ENCODE measurements at regions not wholly inside any gene's neighbourhood (a gene's known extent, or its start where the extent isn't known, plus 50 kb on each side); places are given as distances from the start of the nearest gene placed in this dataset.

DNA sequence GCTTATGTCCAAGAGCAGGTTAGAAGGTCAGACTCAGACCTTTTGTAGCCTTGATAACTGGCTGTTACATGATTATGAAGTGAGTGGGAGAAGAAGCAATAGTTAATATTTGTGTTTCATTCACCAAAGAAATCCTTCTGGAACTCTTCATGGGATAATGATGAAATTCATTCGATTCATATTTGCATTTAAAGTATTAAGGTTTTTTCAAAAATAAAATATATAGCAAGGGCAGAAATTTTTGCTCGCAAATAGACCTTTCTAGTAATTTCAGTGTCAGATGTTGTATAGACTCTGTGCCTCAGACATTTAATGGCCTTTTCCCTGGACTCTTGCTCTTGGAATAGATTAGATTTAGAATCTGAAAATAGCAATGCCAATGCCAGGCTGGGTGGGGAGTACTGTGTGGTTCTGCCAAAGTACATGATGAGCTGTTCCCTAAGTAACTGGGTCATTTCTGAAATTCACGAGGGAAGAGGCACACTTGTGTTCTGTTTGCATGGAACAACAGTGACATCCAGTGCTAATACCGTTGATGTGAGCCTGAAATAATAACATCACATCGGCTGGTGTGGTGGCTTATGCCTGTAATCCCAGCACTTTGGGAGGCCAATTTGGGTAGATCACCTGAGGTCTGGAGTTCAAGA lies 119.2 kb downstream of the MBL2 start:
- no peak for DNase-seq

GRCh38 chr10:52654201-52654600 lies 118.4 kb downstream of the MBL2 start:
- no peak for DNase-seq

DNA sequence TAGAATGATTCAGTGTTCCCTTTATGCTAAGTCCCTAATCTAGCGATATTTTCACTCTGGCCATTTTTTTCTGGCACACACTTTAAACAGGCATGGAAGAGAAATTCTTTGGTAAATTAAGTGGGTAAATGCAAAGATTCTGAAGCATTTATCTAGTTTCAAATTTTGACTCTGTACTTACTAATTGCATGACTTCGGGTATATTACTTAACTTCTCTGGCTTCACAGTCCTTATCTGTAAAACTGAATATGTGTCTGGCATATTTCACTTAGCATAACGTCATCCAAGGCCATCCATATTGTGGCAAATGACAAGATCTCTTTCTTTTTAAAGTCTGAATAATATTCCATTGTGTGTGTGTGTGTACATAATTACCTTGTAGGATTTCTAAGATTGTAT lies 114.5 kb downstream of the MBL2 start:
- no peak for DNase-seq

- no peak for DNase-seq
Measured at GRCh38 chr10:52659085-52659484, 113.5 kb downstream of the MBL2 start.

DNA sequence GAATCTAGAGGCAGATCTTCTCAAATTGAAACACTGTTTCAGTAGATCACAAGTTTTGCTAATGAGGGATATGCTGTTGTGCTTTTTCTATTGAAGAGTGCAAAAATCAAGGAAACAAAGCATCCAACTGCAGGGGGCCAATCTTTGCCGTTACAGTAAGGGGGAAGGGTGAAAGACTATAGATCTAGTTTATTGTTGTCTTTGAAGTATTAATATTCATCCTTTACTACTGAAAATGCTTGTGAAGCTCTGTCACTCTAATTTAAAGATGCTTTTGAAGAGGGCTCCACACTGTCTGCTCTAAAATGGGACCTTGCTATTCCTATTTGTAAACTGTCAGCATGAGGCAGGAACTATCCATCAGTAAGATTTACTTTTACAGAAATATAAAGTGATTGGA lies 110.3 kb downstream of the MBL2 start:
- no peak for DNase-seq

DNA sequence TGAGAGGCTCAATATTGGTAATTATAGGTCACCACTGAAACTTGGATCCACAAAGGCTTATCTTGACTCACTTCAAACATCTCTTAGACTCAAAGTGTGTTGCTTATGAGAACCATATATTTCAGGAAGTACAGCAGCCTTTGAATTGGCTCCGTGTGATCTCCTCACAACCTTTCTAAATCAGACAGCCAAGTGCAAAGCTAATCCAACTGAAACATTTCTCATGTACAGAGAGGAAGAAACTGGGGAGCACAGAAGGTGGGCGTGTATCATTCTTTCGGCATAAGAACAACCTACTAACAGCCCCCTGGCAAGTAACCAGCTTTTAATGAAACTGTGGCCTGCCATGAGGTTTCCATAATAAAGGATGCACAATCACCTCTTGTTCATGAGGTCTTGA lies 109.4 kb downstream of the MBL2 start:
- DNase-seq = no peak

DNA sequence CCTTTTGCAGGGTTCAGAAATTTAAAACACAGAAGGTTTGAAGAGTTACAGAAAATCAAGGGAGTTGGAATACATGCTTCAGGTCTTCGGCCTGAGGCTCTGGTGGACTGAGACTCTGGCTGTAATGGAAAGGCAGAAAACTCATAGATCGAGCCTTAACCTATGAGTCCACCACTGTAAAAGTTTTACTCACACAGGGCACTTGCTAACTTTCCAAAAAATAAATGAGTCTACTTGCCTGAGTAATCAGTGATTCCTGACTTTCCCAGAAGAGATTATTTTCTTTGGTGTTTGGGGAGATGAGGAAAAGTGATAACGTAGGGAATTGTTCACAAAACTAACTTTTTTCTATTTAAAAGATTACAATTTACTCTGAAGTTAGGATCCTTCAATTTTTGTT lies 108.0 kb downstream of the MBL2 start:
- no peak for DNase-seq

DNA sequence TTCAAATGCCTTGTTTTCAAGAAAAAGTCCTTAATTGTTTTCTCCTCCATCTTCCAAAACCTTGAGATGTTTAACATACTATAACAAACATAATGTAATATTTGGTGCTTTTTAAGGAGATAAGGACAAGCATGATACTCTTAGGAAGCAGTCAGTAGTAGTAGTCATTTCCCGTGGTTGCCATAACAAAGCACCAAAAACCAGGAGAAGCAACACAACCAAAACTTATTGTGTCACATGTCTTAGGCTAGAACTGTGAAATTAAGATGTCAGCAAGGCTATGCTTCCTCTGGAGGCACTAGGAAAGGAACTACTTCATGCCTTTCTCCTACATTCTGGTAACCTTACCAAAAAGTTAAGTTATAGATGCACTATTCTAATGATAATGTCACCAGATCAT lies 106.8 kb downstream of the MBL2 start:
- no peak for DNase-seq

GRCh38 chr10:52666931-52667330 lies 105.7 kb downstream of the MBL2 start:
- no peak for DNase-seq

DNA sequence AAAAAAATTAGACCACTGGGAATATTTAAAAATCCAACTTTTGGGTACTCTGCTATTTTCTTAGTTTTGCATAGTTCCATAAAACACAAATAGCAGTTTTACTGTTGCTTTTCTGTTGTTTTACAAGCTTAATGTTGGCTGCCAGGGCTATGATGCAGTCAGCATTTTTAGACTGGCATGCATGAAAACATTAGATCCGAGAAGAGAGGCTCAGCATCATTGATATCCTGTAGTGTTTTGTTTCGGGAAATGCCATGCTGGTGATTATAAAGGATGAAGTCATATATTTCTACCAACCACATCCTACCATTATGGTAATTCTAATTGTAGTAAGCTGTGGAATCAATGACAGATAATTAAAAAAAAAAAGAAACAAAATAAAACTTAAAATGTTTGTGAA lies 104.6 kb downstream of the MBL2 start:
- DNase-seq = no peak

- no peak for DNase-seq
Measured at GRCh38 chr10:52672880-52673279, 99.7 kb downstream of the MBL2 start.

DNA sequence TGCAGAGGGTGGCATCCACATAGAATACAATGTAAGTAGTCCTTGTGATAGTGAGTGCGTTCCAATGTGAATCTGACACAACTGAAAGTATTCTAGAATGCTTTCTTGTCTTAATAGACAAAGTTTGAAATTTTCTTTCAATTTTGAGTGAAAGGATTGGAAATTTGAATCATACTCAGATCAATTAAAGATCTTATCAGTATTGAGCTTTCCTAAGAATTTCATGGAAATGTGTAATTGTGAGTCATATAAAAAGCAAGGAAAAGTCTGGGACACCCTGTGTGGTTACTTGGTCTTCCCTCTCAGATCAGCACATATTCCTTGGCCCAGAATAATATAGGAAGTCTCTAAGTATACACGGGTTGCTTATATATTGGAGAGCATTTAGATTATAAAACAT lies 99.1 kb downstream of the MBL2 start:
- no peak for DNase-seq

GRCh38 chr10:52674474-52674873 lies 98.1 kb downstream of the MBL2 start:
- no peak for DNase-seq

- DNase-seq = no peak
Measured at GRCh38 chr10:52677086-52677485, 95.5 kb downstream of the MBL2 start.

DNA sequence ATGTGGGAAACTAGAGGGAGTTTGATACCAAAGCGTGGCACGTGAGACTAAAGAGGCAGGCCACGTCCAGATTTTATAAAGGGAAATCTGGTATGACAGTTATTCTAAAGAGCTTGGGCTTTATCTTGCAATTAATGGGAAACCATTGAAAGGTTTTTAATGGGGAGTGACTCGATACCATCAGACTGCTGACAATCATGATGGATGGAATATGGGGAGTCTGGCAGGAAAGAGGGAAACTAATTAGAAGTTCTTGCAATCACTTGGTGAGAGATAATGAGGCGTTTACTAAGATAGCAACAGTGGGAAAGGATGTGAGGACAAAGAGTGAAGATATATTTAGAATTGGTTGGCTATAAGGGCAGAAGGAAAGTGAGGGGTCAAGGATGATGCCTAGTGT lies 94.0 kb downstream of the MBL2 start:
- DNase-seq = no peak

- no peak for DNase-seq
Measured at GRCh38 chr10:52679117-52679516, 93.5 kb downstream of the MBL2 start.

DNA sequence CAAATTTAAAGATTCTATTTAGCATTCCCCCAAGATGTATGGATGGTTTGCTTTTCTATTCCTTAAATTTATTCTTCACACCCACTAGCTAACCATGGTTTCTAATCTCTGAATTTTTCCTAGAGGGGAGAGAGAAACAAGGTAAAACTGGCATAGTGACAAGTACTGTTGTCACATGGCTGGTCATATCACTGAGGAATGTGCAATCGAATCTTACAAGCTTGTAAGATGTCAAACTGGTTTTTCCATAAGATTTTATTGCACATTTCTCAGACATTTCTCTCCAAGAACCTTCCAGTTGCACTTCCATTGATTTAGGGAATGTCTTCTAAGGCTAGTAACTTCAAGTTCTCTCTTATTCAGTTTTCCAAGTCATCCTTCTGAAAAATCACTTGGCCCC lies 89.8 kb downstream of the MBL2 start:
- DNase-seq = no peak

DNA sequence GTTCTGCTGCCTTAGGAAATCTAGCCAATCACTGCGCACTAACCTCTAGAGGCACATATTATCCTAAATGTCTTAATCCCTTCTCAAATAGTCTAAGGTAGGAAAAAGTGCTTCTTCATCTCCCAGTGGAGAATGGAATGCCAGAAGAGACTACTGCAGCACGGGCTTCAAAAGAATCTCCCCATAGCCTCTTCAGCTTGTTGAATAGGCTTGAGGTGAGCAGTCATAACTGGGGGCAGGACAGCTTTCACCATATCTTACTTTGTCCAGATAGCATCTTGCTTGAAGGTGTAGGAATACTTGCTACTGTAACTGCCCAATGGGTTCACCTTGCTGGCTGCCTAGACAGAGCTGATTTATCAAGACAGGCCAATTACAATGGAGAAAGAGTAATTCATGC lies 88.8 kb downstream of the MBL2 start:
- no peak for DNase-seq

DNA sequence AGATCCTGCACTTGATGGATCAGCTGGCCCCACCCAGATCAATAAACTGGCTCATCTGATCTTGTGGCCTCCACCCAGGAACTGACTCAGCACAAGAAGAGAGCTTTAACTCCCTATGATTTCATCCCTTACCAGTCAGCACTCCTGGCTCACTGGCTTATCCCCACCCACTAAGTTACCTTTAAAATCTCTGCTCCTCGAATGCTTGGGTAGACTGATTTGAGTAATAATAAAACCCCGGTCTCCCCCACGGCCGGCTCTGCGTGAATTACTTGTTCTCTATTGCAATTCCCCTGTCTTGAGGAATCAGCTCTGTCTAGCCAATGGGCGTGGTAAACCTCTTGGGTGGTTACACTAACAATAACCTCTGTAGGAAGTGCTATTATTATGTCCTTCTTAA lies 83.7 kb downstream of the MBL2 start:
- no peak for DNase-seq

DNA sequence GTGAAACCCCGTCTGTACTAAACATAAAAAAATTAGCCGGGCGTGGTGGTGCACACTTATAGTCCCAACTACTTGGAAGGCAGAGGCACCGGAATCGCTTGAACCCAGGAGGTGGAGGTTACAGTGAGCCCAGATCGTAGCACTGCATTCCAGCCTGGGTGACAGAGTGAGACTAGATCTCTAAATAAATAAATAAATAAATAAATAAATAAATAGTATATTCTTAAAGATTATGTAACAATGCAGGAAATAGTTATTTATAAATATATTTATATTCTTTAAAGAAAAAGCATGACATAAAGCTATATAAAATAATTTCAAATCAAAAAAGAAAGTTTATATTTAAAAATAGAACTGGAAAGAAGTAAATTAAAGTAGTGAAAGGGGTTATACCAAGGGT lies 76.4 kb downstream of the MBL2 start:
- no peak for DNase-seq

DNA sequence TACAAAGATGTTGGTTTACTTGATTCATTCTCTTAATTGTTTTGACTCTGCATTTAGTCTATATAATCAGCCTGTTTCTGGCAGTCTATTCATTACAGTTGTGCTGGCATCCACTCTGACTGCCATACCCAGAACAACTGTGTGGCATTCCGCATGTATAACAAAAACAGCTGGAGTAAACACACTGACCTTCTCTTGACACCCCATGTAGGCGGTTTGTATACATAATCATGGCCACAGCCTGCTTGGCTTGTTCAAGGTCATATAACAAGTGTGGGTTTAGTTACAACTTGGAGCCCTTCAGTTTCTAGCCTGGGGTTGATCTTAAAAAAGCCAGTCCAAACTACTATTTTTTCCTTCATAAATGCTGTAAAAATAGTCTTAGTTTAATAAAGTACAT lies 70.9 kb downstream of the MBL2 start:
- DNase-seq = no peak

DNA sequence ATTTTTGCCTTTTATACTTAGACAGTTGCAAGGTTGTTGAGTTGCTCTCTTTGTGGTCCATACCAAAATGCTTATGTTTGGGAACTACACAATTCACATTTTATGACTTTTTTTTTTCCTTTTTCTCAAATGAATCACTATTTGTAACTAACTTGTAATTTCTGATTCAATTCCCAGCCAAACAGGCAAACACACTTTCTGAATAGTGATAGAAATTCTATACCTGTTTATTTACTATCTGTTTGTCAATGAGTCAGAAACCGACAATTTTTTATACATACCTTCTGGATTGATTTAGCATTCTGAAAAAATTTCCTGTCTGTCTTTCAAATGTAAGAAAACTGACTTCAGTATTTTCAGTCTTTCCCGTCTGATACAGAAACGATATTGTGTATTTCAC lies 69.1 kb downstream of the MBL2 start:
- no peak for DNase-seq

DNA sequence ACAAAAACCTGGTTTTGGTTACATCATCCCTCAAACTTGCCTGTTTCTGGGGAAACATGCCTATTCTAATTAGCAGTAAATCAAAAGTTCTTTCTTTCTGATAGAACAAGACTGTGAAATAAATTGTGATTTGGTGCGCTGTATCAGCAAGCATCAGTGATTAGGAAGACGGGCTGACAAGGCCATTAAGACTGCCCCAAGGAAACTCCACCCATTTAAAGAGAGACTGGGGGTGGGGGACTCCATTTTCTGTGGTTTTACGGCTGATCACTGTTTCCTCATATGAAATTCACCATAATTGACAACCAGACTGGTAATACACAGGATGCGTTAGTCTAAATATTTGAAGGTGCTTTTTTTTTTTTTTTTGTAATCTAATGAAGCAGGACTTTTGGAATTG lies 68.7 kb downstream of the MBL2 start:
- no peak for DNase-seq

DNA sequence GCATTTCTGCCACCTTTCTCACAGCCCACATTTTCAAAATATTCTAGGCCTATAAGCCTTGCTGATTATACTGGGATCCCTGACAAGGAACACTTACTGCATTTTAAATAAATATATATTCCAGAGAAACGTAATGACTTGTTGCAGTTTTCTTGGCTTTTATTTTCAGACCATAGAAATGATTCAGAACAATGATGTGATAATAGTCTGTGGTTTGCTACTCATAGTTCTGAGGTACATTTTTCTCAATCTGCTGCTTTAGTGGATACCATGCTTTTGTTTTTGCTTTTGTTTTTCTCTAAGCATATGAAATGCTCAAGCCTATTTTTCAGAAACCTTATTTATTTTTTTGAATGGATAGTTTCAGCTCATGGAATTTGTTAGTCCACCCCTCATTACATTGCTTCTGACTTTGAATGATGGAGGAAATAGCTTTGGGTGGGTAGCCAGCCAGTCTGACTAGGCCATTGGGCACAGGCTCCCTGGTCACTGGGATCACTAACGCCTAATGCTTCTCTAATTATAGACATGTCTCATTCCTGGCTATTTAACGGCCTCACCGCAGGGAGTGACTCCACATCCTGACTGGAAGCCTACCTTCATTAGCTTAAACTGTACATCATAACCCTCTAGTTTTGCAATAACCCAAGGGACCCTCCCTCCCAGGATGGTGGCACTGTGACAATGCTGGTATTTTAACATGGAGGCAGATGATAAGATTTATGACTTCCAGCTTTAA lies 66.1 kb downstream of the MBL2 start:
- no peak for DNase-seq
